PC-9 (cell line): ENCODE measurements at regions not wholly inside any gene's neighbourhood (a gene's known extent, or its start where the extent isn't known, plus 50 kb on each side); places are given as distances from the start of the nearest gene placed in this dataset.

Source experiments
- BruUV-seq: library from RNA; stranded (reverse); fragments of 400-500 nt; replicated peaks from 2 replicates; lab custom pipeline; 2021; lab: Mats Ljungman, UMichigan
- CTCF ChIA-PET: fragments of 300-600 bp; sonication (Branson Sonifier 250); formaldehyde crosslinking; loops from one replicate; lab custom pipeline; 2022; ENCODE audit warnings: antibody characterized with exemption; lab: Charles Lee
- POLR2A ChIA-PET: fragments of 300-600 bp; sonication (Branson Sonifier 250); formaldehyde crosslinking; loops from one replicate; lab custom pipeline; 2022; ENCODE audit warnings: antibody characterized with exemption; ENCODE audit not compliant: unreplicated experiment; lab: Charles Lee
- DNase-seq, 2 experiments: peaks; one replicate each; pipeline versions ENCODE4 v3.0.0 to v3.0.0-alpha.2; 2015 to 2022; ENCODE audit warnings: mixed read lengths in 1 of 2
- H2AFZ ChIP-seq: fragments of 200-600 bp; sonication (generic); 2 replicates; pipeline ENCODE4 v1.8.1; 2017; ENCODE audit warnings: antibody characterized with exemption
- H3F3A ChIP-seq: fragments of 200-600 bp; sonication (generic); 2 replicates; pipeline ENCODE4 v1.8.1; 2017; ENCODE audit warnings: antibody characterized with exemption, mild to moderate bottlenecking, low read depth; ENCODE audit not compliant: insufficient read depth
- H3K27ac ChIP-seq: fragments of 200-600 bp; sonication (generic); 2 replicates; pipeline ENCODE4 v1.6.1; 2016; ENCODE audit warnings: mixed run types
- H3K27me3 ChIP-seq: fragments of 200-600 bp; sonication (generic); 2 replicates; pipeline ENCODE4 v1.6.1; 2016; ENCODE audit warnings: low read depth, mixed run types; ENCODE audit not compliant: insufficient read depth
- H3K36me3 ChIP-seq: fragments of 200-600 bp; sonication (generic); 2 replicates; pipeline ENCODE4 v1.6.1; 2016; ENCODE audit warnings: low read depth, mixed run types
- H3K4me1 ChIP-seq: fragments of 200-600 bp; sonication (generic); replicated peaks from 2 replicates; pipeline ENCODE4 v1.6.1; 2016; ENCODE audit warnings: mixed run types; ENCODE audit not compliant: insufficient read depth
- H3K4me2 ChIP-seq: fragments of 200-600 bp; sonication (generic); 2 replicates; pipeline ENCODE4 v1.6.1; 2017; ENCODE audit warnings: mixed run types
- H3K4me3 ChIP-seq: fragments of 200-600 bp; sonication (generic); 2 replicates; pipeline ENCODE4 v1.6.1; 2016; ENCODE audit warnings: mixed run types
- H3K79me2 ChIP-seq: fragments of 200-600 bp; sonication (generic); 2 replicates; pipeline ENCODE4 v1.6.1; 2017; ENCODE audit warnings: low read depth, mixed run types
- H3K9me2 ChIP-seq: fragments of 200-600 bp; sonication (generic); 2 replicates; pipeline ENCODE4 v1.8.1; 2017; ENCODE audit warnings: mild to moderate bottlenecking; ENCODE audit not compliant: insufficient read depth
- H3K9me3 ChIP-seq: fragments of 200-600 bp; sonication (generic); 2 replicates; pipeline ENCODE4 v1.8.1; 2016; ENCODE audit warnings: low read depth; ENCODE audit not compliant: insufficient read depth
- H4K20me1 ChIP-seq: fragments of 200-600 bp; sonication (generic); 2 replicates; pipeline ENCODE4 v1.8.1; 2017; ENCODE audit not compliant: insufficient read depth
- CTCF ChIP-seq: fragments of 200-600 bp; sonication (generic); conservative IDR thresholded peaks from 2 replicates; pipeline ENCODE4 v1.6.1; 2017; ENCODE audit warnings: mixed run types, antibody characterized with exemption, mild to moderate bottlenecking, moderate library complexity
- EZH2 ChIP-seq: fragments of 200-600 bp; sonication (generic); IDR thresholded peaks from 2 replicates; pipeline ENCODE4 v1.8.0; 2017; ENCODE audit warnings: antibody characterized with exemption, low read depth
- intact Hi-C: fragments of 100-400 bp; cut with micrococcal nuclease; formaldehyde crosslinking; loops from one replicate; pipeline ENCODE4 v1.10.0; 2022; ENCODE audit not compliant: unreplicated experiment

- no peaks in the 10 kb centered on the region for H3K9me3 ChIP-seq
- no peak for TF ChIP-seq EZH2
- TF ChIP-seq CTCF: no peak
- peaks cover 30% of the 10 kb centered on the region for H3K4me1 ChIP-seq
- H4K20me1 ChIP-seq: no peaks in the 10 kb centered on the region
- no peak overlapping the region for H2AFZ ChIP-seq
- no peaks in the 10 kb centered on the region for H3K9me2 ChIP-seq
- ChIA-PET POLR2A (interaction anchor here (0.6 to 0.7 kb wide), 2 partner anchors 161 to 1107 kb away, joined by 6 to 16 read pairs; no protein-coding TSS in a partner anchor), CTCF (no interaction called here)
- H3K79me2 ChIP-seq: no peaks in the 10 kb centered on the region
- no peaks in the 10 kb centered on the region for H3K36me3 ChIP-seq
- peak; percentile 73 to 89 for DNase-seq
- H3K4me3 ChIP-seq: no peak overlapping the region
- intact Hi-C loops: loop anchor here (10.0 kb wide), 1 partner anchor 291 kb away; no protein-coding TSS in a partner anchor
- peaks cover 17% of the 10 kb centered on the region; the same call in 1 of the 2 replicates for H3F3A ChIP-seq
- peak overlapping the region; percentile 24 for H3K4me2 ChIP-seq
- no TSS peak for BruUV-seq
- H3K27ac ChIP-seq: no peak overlapping the region
- no peaks in the 10 kb centered on the region for H3K27me3 ChIP-seq
Observed at GRCh38 chr14:101333335-101334280, 227.7 kb upstream of the DIO3 start.

- Histone ChIP-seq H3K9me3 (no peaks in the 10 kb centered on the region), H3K9me2 (no peaks in the 10 kb centered on the region), H3K27ac (no peak overlapping the region), H2AFZ (no peak overlapping the region), H3K4me3 (no peak overlapping the region), H3K4me2 (no peak overlapping the region), H3K27me3 (no peaks in the 10 kb centered on the region), H3K79me2 (no peaks in the 10 kb centered on the region), H3K36me3 (no peaks in the 10 kb centered on the region), H3F3A (peaks cover 17% of the 10 kb centered on the region; the same call in 1 of the 2 replicates), H4K20me1 (no peaks in the 10 kb centered on the region), H3K4me1 (peaks cover 30% of the 10 kb centered on the region)
- BruUV-seq: no TSS peak
- CTCF ChIA-PET: no interaction called here
- DNase-seq: no peak
- TF ChIP-seq EZH2 (no peak), CTCF (no peak)
- POLR2A ChIA-PET: no interaction called here
- intact Hi-C loops: loop anchor here (5.0 to 10.0 kb wide), 2 partner anchors 290 to 1028 kb away; partner anchors contain the start of genes CINP and TECPR2
Observed at GRCh38 chr14:101334656-101335055, 226.6 kb upstream of the DIO3 start.

- Histone ChIP-seq H3F3A (peaks cover 17% of the 10 kb centered on the region; the same call in 1 of the 2 replicates), H3K9me2 (no peaks in the 10 kb centered on the region), H3K4me2 (0 out of 2 replicates have a peak overlapping the region, but pooled peaks have one; percentile 1), H3K36me3 (no peaks in the 10 kb centered on the region), H4K20me1 (no peaks in the 10 kb centered on the region), H3K27ac (no peak overlapping the region), H2AFZ (no peak overlapping the region), H3K9me3 (no peaks in the 10 kb centered on the region), H3K27me3 (no peaks in the 10 kb centered on the region), H3K4me1 (peaks cover 30% of the 10 kb centered on the region), H3K4me3 (no peak overlapping the region), H3K79me2 (no peaks in the 10 kb centered on the region)
- POLR2A ChIA-PET: no interaction called here
- TF ChIP-seq EZH2 (no peak), CTCF (no peak)
- BruUV-seq: no TSS peak
- peak in 1 of 2 experiments; percentile 49 for DNase-seq
- CTCF ChIA-PET: no interaction called here
- intact Hi-C loops: loop anchor here (5.0 to 10.0 kb wide), 2 partner anchors 290 to 1027 kb away; partner anchors contain the start of genes CINP and TECPR2
Observed at GRCh38 chr14:101335061-101335661, 226.1 kb upstream of the DIO3 start.
